ENCODE measurements at regions not wholly inside any gene's neighbourhood (a gene's known extent, or its start where the extent isn't known, plus 50 kb on each side); places are given as distances from the start of the nearest gene placed in this dataset.

DNA sequence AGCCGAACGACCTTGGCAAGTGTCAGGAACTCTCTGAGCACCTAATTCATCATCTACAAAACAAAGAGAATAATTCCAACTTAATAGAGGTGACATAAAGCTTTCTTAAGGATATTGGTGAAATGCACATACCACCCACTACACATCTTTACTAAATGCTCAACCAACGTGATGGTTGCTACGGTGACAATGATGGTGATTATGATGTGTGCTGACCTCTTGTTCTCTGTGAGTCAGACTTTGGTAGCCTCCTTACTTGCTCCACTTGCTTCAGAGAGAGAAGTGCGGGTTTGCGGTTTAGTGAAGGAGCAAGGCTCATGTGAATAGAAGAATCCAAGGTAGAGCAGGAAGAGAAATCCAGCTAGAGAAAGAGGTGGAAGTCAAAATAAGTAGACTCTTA lies 52.8 kb upstream of the CLNK start:
- TF ChIP-seq POLR2AphosphoS5 (IDR thresholded peaks at IDR 0.05): no peak
- TF ChIP-seq POLR2A (IDR thresholded peaks at IDR 0.05): no peak
- TF ChIP-seq EP300 (IDR thresholded peaks at IDR 0.05): no peak
- TF ChIP-seq, protein P1, sequence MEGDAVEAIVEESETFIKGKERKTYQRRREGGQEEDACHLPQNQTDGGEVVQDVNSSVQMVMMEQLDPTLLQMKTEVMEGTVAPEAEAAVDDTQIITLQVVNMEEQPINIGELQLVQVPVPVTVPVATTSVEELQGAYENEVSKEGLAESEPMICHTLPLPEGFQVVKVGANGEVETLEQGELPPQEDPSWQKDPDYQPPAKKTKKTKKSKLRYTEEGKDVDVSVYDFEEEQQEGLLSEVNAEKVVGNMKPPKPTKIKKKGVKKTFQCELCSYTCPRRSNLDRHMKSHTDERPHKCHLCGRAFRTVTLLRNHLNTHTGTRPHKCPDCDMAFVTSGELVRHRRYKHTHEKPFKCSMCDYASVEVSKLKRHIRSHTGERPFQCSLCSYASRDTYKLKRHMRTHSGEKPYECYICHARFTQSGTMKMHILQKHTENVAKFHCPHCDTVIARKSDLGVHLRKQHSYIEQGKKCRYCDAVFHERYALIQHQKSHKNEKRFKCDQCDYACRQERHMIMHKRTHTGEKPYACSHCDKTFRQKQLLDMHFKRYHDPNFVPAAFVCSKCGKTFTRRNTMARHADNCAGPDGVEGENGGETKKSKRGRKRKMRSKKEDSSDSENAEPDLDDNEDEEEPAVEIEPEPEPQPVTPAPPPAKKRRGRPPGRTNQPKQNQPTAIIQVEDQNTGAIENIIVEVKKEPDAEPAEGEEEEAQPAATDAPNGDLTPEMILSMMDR (IDR thresholded peaks at IDR 0.05): no peak
- 54% methylated on average over 6 of the region's 6 CpGs for WGBS, 2 donors (ENCODE audit: low coverage in 1 of 2)
- no peak for ATAC-seq

DNA sequence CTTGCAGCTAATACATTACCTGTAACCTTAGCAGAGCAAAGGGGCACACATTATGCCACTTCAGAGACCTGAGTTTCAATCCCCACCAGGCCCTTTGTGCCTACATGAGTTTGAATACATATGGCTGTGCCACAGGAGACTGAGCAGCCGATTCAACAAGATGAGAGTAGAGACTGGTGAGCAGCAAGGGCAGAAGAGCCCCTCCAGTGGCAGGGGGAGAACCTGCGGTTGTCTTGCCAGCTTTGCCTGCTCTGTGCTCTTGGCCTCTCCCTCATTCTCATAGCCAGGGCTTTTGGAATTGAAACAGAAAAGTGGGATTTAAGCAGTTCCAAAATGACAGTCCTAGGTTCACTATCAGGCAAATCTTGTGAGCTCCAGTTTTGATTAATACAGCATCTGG lies 52.3 kb upstream of the CLNK start:
- Histone ChIP-seq H3K4me3 (no peak overlapping the region), H3K27me3 (no peaks in the 10 kb centered on the region), H3K27ac (no peak overlapping the region), H3K9me3 (no peaks in the 10 kb centered on the region), H3K36me3 (no peaks in the 10 kb centered on the region), H3K4me1 (no peaks in the 10 kb centered on the region)
- TF ChIP-seq POLR2AphosphoS5 (IDR thresholded peaks at IDR 0.05) (no peak), EP300 (IDR thresholded peaks at IDR 0.05) (no peak), POLR2A (IDR thresholded peaks at IDR 0.05) (no peak)
- TF ChIP-seq, protein P1 (IDR thresholded peaks at IDR 0.05): no peak
- no peak for ATAC-seq
- 80% methylated on average over 1 of the region's 2 CpGs; no CpG with 5 or more reads in 1 of the 2 donors for WGBS, 2 donors (ENCODE audit: low coverage in 1 of 2)

More for the DNA sequence above, 52.8 kb upstream of the CLNK start:
- no peak overlapping the region for H3K27ac ChIP-seq
- no peaks in the 10 kb centered on the region for H3K36me3 ChIP-seq
- no peaks in the 10 kb centered on the region for H3K9me3 ChIP-seq
- H3K4me3 ChIP-seq: no peak overlapping the region
- H3K27me3 ChIP-seq: no peaks in the 10 kb centered on the region
- H3K4me1 ChIP-seq: no peaks in the 10 kb centered on the region

DNA sequence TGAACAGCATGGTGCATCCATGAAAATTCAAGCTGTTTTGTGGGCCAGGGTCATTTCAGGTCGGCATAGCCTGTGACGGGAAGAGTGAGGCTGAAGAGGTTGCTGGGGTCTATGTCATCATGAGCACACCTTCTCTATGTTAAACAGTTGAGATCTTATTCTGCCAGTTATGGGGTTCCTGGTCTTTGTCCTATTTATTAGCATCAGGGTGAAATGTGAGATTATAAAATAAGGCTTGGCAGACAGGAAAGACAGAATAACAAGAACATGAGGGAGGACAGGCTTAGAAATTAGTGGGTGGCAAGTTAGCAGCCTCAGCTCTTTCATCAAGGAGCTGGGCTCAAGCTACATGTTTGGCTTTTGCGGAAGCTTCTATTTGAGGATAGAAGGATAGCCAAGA lies 51.7 kb upstream of the CLNK start:
- ATAC-seq: no peak
- Histone ChIP-seq H3K4me3 (no peak overlapping the region), H3K27ac (no peak overlapping the region), H3K36me3 (no peaks in the 10 kb centered on the region), H3K27me3 (no peaks in the 10 kb centered on the region), H3K4me1 (no peaks in the 10 kb centered on the region), H3K9me3 (no peaks in the 10 kb centered on the region)
- TF ChIP-seq POLR2AphosphoS5 (IDR thresholded peaks at IDR 0.05) (no peak), EP300 (IDR thresholded peaks at IDR 0.05) (no peak), POLR2A (IDR thresholded peaks at IDR 0.05) (no peak)
- TF ChIP-seq, protein P1 (IDR thresholded peaks at IDR 0.05): no peak
- 82 to 93% methylated on average over 3 of the region's 3 CpGs for WGBS, 2 donors (ENCODE audit: low coverage in 1 of 2)

DNA sequence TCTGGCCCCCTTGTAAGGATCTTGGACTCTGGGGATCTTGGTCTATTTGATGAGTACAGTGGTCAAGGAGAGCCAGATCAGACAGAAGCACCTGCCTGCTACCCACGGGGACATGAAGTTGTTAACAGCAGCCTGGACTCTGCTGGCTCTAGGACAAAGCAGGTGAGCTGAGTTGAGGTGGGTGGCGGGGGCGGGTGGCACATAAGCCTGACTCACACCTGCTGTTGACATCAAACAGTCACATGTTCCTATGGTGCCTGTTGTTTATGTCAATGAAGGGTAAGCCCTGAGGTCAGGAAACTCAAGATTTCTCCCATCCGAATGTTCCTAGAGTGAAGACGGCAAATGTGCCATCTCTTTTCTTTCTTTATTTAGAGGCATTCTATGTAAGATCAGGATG lies 50.1 kb upstream of the CLNK start:
- no peaks in the 10 kb centered on the region for H3K36me3 ChIP-seq
- 87 to 94% methylated on average over 2 to 3 of the region's 5 CpGs for WGBS, 2 donors (ENCODE audit: low coverage in 1 of 2)

More for the DNA sequence above, 50.1 kb upstream of the CLNK start:
- no peaks in the 10 kb centered on the region for H3K4me1 ChIP-seq
- ATAC-seq: no peak
- H3K27me3 ChIP-seq: no peaks in the 10 kb centered on the region
- no peak overlapping the region for H3K27ac ChIP-seq
- no peaks in the 10 kb centered on the region for H3K9me3 ChIP-seq
- H3K4me3 ChIP-seq: no peak overlapping the region
- TF ChIP-seq, protein P1 (IDR thresholded peaks at IDR 0.05): no peak
- TF ChIP-seq POLR2A (IDR thresholded peaks at IDR 0.05) (no peak), POLR2AphosphoS5 (IDR thresholded peaks at IDR 0.05) (no peak), EP300 (IDR thresholded peaks at IDR 0.05) (no peak)

Data from gastroesophageal sphincter (tissue), 4 donors.